HG02571 (cell line): ENCODE measurements at regions not wholly inside any gene's neighbourhood (a gene's known extent, or its start where the extent isn't known, plus 50 kb on each side); places are given as distances from the start of the nearest gene placed in this dataset.

Source experiments
- ATAC-seq: cut with Tn5 transposase; IDR thresholded peaks from one replicate; pipeline ENCODE4 v1.9.1; 2021; ENCODE audit warnings: mild to moderate bottlenecking, moderate library complexity; ENCODE audit not compliant: unreplicated experiment

DNA sequence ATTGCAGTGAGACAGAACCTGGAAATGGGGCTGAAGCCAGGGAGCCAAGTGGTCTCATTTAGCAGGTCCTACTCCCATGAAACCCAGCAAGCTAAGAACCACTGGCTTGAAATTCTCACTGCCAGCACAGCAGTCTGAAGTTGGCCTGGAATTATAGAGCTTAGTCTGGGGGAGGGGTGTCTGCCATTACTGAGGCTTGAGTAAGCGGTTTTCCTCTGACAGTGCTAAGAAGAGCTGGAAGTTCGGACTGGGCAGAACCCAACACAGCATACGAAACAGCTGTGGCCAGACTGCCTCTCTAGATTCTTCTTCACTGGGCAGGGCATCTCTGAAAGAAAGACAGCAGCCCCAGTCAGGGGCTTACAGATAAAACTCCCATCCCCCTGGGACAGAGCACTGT, 305.7 kb upstream of the SETBP1 start:
- no peak for ATAC-seq

DNA sequence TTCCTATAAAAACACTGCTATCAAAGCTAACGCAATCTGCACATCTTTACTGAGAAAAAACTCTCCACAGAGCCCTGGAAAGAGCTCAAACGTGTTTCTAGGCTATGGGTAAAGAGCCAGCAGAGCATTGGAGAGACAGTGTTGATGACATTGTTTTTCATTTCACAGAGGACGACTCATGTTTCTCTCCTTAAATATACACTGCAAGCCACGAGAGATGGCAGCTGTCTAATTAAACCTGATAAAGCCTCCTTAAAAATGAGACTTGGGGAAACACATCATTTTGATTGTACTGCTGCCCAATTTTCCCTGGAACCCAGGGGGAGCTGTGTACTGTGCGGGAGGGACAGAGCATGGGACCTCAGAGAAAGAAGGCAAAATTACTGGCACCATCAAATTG, 294.3 kb upstream of the SETBP1 start:
- ATAC-seq: no peak

DNA sequence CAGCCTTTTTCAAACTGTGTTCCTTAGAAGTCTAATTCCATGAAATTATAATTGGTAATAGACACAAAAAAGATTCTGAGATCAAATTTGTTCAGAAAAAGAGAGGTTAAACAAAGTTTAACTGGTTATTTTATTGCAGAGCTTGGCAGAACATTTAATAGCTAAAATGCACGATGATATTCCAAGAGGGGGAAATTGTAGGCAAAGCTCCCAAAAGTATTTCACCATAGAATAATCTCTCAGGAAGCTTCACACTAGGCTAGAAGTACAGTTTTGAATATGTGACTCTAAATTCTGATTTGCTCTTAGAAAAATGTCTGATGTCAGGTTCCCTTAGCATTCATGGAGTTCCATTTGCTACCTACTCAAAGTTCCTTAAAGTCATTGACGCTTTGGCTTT, 292.4 kb upstream of the SETBP1 start:
- ATAC-seq: no peak

DNA sequence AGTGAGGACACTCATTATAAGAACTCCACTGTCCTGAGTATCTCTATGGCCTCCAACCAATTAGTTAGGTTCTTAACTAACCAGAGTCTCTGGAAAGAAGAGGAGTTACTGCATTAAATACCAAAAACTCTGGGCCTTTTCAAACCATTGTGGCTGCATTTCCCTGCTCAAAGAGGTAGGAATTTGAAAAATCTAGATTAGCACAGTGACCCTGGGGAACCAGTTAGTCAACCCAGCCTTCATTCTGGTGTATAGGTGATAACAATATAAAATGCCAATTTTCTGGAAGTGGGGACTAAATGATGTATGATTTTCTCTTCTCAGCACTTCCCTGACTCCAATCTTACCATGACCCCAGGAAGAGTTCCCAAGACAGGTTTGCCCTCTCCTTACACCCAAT, 287.8 kb upstream of the SETBP1 start:
- ATAC-seq: no peak

DNA sequence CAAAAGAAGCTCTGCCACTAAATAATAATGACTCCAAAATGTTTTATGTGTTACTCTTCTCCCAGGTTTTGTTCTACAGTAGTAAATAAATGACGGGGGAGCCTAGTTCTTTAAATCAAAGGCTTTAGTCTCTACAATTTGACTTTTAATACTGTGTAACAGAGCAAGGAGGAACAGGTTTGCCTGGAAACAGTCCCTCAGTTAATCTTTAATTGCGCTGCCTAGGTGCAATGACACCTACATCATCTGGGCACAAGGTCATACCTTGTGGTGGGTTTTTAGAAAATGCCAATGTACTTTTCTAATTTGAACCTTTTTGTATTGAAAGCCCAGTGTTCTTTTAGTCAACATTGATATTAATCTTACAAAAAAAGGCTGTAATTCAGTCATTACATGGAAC, 287.3 kb upstream of the SETBP1 start:
- no peak for ATAC-seq

DNA sequence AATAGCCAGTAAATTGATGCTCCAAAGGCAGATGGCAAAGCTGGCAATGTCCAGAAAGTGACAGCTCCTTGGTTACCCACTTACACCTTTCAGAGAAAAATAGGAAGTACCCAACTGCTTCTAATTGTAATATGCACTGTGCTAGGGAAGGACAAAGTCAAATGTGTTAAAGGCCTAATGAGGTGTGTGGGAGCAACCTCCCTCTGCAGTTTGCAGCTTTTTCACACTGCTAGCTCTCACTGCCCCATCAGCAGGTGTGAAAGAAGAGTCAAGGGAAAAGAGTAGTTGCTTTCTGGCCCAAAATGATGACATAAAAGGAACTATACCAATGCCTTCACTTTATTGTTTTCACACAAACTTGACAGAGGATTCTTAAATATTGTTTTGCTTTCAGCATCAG, 284.1 kb upstream of the SETBP1 start:
- no peak for ATAC-seq

DNA sequence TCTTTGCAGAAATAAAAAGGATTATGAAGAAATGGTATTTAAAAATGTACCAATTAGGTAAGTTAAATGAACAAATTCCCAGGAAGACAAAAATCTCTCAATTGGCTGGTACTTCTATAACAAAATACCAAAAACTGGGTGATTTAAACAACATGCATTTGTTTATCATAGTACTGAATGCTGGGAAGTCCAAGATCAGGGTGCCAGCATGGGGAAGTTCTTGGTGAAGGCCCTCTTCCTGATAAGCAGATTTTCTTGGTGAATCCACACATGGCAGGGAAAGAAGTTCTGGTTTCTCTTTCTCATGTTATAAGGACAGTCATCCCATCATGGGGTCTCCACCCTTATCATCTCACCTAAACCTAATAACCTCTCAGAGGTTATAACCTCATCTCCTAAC, 271.6 kb upstream of the SETBP1 start:
- no peak for ATAC-seq

DNA sequence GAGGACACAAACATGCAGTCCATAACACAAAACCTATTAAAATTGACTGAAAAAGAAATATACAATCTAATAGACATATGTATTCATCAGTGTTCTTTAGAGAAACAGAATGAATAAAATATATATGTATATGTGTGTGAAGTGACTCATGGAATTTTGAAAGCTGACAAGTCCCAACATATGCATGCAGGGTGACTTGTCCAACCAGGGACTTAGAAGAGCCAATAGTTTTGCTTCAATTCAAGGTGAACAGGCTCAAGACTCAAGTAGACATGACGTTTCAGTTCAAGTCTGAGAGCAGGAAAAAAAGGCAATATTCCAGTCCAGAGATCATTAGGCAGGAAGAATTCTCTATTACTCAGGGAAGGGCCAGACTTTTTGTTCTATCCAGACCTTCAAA, 271.2 kb upstream of the SETBP1 start:
- ATAC-seq: no peak

DNA sequence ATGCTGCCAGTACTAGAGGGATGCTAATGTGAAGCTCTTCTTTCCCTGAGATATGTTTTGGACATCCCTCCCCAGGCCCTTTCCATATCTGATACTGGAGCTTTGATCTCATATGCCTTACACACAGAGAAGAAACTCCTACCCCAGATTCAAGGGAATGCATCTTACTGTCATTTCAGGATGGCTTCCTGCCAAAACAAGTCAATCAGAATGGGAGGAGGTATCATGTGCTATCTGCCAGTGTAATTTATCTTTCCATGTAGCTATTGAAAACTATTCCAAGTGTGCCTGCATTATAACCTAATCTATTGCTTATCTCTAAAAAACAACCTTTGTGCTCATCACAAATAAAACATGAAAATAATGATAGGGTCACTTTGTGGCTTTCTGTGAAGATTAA, 269.9 kb upstream of the SETBP1 start:
- ATAC-seq: no peak

DNA sequence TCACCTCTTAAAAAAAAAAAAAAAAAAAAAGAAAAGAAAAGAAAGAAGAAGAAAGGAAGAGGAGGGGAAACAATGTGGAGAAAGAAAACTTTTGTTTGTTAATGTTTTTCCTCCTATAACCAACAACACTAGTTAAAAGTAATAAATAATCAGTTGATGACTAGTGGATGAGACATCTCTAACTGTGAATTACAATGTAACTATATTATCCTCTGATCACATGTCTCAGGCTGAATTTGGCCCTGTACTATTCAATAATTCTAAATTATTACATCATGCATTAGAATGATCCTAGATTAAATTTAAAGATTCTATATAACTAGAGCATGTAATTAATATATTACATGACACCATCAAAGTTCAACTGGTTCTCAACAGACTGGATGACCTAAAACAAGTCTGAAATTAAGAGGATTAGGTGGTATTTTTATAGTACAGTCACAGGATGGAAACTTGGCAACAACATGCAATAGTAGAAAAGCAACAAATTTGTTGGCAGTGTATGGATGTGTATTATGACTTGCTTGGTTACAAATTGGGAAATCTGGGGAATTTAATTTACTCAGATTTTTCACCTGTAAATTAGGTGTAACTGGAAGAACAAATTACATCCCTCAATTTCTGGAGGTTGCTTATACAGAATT, 269.3 kb upstream of the SETBP1 start:
- no peak for ATAC-seq

DNA sequence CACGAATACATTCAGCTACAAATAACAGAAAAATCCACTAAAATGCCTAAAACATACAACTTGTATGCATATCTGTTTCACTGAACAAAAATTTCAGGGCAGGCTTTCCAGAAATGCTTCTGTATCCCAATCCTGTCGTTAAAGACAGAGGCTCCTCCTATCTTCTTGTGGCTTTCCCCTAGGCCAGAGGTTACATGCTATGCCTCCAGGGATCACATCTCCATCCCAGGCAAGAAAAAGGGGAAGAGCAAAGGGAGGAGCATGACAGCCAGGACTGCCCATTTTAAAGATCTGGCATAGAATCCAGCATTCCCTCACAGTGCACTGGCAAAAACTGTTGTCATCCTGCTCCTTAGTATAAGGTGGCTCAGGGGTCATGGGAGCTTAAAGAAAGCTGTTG, 268.7 kb upstream of the SETBP1 start:
- ATAC-seq: no peak

DNA sequence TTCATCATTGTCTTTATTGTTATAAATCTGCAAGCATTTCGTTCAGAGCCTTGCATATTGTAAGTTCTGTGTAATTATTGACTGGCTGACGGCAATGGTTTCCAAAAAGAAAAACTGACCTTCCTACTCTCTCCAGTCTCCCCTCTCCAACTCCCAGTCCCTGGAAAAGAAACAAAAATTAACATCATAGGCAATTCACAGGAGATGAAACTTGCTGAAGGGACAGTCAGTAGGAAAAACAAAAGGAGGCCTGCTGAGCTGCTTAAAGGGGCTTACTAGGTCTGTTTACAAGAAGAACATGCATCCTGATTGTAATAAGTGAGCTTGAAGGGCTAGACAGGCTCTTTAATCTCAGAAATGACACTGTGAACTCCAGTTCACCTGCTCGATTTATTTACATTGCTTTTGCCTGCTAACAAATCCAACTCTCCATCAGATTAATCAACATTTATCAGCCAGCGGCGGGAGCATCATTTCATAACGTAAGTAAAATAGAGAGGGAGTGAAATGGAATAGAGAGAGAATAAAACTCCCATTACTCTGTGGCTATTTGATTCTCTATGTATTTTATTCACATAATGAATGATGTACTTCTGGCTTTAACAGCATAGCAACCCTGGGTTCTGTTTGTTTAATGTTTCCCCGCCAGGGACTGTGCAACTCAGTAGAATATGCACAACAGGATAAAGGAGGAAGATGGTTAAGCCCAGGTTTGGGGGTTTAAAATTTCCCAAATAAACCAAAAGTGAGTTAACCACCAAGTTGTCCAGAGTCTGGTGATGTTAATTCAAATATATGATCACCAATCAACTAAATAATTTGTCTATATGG, 256.7 kb upstream of the SETBP1 start:
- ATAC-seq: no peak

DNA sequence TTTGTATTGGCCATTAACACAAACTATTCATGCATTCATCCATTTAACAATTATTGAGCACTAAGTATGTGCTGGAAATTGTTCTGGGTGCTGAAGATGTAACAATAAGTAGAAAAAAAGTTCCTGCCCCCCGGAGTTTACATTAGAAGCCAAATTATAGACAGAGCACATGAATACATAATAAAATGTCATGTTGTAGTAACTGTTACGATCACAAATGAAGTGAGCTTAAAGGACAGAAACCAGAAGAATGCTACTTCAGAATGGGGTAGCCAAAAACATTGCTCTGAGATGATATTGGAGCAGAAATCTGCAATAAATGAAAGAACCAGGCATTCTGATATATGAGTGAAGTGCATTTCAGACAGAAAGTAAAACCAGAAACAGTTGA, 256.0 kb upstream of the SETBP1 start:
- ATAC-seq: no peak

DNA sequence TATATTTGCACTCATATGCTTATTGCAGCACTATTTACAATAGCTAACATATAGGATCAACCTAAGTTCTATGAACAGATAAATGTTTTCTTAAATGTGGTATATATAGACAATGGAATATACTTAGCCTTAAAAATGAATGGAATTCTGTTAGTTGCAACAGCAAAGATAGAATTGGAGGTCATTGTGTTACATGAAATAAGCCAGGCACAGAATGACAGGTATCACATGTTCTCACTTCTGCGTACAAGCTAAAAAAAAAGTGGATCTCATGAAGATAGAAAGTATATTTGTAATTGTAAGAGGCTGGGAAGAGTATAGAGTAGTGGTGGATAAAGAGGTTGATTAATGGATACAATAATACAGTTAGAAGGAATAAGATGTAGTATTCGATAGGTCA, 255.5 kb upstream of the SETBP1 start:
- ATAC-seq: no peak

DNA sequence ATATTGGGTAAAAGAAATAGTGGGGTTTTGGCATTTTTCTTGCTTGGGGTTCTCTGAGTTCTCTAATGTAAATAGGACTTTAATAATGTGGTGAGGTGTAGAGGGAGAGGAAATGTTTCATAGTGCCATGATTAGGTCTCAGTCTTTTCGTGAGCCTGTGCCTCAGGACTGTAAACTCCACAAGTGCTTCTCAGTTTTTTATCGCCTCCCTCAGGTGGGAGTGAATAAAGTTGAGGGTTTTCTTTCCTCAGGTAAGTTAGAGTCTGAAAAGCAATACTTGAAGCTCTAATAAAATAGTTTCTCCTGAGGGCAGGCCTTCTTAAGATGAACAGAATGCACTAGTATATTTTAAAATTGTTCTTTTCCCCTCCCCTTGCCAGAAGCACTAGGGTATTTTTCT, 243.1 kb upstream of the SETBP1 start:
- no peak for ATAC-seq

DNA sequence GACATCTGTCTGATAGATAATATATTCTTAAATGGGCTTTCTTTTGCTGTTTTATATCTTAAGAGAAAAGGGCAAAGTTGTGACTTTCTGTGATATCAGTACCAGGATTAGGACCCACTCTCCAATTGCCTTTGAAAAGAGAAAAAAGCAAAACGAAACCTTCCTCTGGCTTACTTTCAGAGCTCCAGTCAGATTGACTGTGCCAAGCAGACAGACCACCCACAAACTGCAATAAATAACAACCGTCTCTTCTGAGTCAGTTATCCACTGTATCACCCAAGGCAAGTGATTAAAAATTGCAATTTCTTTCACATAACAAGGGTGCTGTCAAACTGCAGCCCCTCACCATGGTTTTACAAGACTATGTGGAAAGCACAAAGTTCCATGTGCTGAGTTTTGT, 230.5 kb upstream of the SETBP1 start:
- ATAC-seq: no peak

DNA sequence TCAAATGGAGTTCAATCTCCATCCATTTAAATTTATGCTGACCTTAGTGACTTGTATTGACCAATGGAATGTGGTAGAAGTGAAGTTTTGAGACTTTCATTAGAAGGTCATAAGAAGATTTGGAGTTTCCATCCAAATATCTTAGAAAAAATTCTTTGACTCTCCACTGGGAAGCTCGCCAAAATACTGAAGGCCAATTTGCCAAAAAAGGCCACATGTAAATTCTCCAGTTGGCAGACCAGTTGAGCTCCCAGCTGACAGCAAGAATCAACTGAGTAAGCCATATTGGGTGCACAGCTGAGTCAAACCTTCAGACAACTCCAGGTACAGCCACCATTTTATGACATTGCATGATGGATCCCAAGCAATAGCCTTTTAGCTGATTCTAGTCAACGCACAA, 228.3 kb upstream of the SETBP1 start:
- no peak for ATAC-seq

DNA sequence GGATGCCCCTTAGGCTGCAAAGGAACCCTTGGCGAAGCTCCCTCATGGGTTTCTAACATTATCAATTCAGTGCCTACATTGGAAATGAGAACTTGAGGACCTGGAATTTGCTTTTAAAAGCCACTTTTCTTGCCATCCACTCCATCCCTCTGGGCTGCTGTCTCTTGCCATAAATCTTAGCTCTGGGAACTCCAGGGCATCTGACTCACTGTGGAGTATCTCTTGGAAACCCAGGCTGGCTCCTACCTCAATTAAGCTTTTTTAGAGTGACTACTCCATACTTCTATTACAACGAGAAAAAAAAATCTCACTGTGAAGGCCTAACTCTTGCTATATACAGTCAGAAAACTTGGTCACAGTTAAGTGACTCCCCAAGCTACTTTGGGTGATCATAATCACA, 227.2 kb upstream of the SETBP1 start:
- ATAC-seq: no peak

DNA sequence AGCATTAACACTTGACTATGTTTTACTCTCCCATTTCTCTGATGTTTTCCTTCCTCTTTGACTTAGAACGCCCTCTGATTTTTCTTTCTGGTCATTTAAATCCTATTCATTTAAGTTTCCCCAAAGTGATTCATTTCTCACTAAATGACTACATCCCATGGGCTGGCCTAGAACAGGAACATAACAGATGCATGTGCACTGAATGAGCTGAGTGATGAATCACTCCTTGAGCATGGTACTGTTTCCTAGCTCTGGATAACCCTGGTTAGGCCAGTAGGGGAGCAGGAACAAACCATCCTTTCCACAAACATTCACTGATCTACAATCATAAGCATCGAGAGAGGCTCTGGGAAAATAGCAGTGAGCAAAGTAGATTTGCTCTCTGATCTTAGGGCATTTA, 221.9 kb upstream of the SETBP1 start:
- no peak for ATAC-seq

DNA sequence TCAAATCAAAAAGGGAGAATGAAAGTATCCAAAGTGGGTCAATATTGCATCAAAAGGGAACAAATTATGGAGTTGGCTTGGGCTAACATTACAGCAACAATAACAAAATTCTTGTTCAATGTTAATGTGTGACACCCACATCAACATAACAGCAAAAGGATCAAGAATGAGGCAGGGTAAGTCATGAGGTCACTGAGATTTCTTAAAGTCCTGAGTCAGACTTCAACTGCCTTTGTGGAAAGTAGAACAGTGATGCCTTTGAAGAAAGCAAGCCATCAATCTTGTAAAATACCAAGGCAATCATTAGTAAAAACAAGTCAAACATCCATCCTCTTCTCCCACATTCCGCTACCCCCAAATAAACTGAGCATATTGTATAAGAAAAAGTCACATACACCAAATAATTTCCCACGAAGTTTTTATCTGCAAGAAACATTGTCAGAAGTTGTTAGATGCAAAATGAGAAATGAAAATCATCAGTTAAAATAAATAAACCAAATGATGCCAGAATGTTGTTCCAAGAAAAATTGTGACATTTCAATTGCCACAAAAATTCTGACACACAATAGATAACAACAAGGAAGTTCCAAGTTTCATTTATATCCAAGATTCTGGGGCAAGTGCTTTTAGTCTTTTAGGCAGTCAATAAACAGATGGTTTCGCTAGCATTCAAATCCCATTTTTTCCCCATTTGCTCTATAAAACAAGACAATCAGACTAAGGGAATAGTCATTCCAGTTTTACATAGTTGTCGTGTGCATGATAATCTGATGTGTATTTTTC, 216.1 kb upstream of the SETBP1 start:
- ATAC-seq: no peak

DNA sequence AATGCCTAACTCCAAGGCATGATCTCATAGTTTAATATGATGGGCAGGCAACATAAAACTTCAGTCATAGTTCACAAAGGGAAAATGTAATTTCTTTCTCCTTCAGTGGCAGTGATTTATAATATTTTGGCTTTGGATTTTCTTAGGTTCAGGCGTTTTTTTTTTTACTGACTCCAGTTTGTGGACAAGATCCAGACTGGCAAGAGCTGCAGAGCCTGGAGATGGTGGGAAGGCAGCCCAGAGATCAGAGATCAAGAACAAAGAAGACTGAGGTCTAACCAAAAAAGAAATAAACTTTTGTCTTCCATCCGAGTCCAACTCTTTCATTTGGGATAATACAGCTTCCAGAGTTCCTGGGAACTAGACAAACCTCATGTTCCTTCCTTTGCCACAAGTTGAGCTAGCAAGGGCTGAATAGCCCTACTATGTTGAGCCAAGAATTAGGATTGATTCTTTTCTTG, 215.3 kb upstream of the SETBP1 start:
- ATAC-seq: no peak

DNA sequence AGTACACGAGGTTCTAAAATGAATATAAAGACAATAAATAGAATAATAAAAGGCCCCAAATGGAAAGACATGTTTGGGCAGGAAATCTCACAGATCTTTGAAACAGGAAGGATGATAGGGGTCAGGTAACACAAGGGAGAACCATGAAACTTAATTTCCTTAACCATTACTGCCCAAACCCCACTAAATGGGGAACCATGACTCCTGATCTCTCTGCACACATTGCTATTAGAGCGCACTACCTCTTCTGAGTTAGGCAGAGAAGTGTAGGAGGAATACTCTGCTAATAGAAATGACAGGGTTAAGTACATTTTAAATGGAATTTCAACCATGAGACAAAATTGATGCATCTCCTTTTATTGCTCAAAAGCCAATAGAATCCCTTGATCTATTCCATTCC, 213.7 kb upstream of the SETBP1 start:
- no peak for ATAC-seq
